OCI-LY7 (cell line): ENCODE measurements at regions not wholly inside any gene's neighbourhood (a gene's known extent, or its start where the extent isn't known, plus 50 kb on each side); places are given as distances from the start of the nearest gene placed in this dataset.

Source experiments
- BruUV-seq: library from RNA; stranded (reverse); fragments of 400-500 nt; replicated peaks from 2 replicates; lab custom pipeline; 2021; lab: Mats Ljungman, UMichigan
- CTCF ChIA-PET: fragments of 300-600 bp; sonication (Branson Sonifier 250); formaldehyde crosslinking; loops from one replicate; lab custom pipeline; 2022; ENCODE audit warnings: antibody characterized with exemption; ENCODE audit not compliant: unreplicated experiment; lab: Charles Lee
- POLR2A ChIA-PET: fragments of 300-600 bp; sonication (Branson Sonifier 250); formaldehyde crosslinking; loops from one replicate; lab custom pipeline; 2022; ENCODE audit warnings: antibody characterized with exemption; lab: Charles Lee
- DNase-seq: peaks from one replicate; pipeline ENCODE4 v3.0.0-alpha.2; 2015; ENCODE audit warnings: low spot score
- H2AFZ ChIP-seq: fragments of 200-600 bp; sonication (generic), shearing (Covaris generic); 2 replicates; pipeline ENCODE4 v1.6.1; 2014; ENCODE audit warnings: mild to moderate bottlenecking, antibody characterized with exemption, low read length, moderate library complexity
- H3K27ac ChIP-seq: fragments of 200-600 bp; sonication (generic); 2 replicates; pipeline ENCODE4 v1.5.1; 2014; ENCODE audit warnings: mixed run types, low read depth, mild to moderate bottlenecking, moderate library complexity, low read length, inconsistent platforms; ENCODE audit not compliant: poor library complexity, severe bottlenecking
- H3K36me3 ChIP-seq: fragments of 200-600 bp; sonication (generic); 2 replicates; pipeline ENCODE4 v1.6.1; 2014; ENCODE audit warnings: mild to moderate bottlenecking, antibody characterized with exemption, low read length, moderate library complexity, mixed read lengths; ENCODE audit not compliant: insufficient read depth
- H3K4me1 ChIP-seq: fragments of 200-600 bp; sonication (generic); 2 replicates; pipeline ENCODE4 v1.5.1; 2014; ENCODE audit warnings: mild to moderate bottlenecking, low read length; ENCODE audit not compliant: insufficient read depth, poor library complexity, severe bottlenecking
- H3K4me2 ChIP-seq: fragments of 200-600 bp; sonication (generic); 2 replicates; pipeline ENCODE4 v1.6.1; 2014; ENCODE audit warnings: mild to moderate bottlenecking, low read length
- H3K4me3 ChIP-seq: fragments of 200-600 bp; sonication (generic); 2 replicates; pipeline ENCODE4 v1.5.1; 2014; ENCODE audit warnings: mild to moderate bottlenecking, low read depth, low read length; ENCODE audit not compliant: poor library complexity, severe bottlenecking
- H3K79me2 ChIP-seq: fragments of 200-600 bp; sonication (generic); 2 replicates; pipeline ENCODE4 v1.6.1; 2016; ENCODE audit warnings: low read depth, mild to moderate bottlenecking, low read length, moderate library complexity, mixed read lengths; ENCODE audit not compliant: insufficient read depth
- H3K9me2 ChIP-seq: fragments of 200-600 bp; sonication (generic); 2 replicates; pipeline ENCODE4 v1.6.1; 2016; ENCODE audit warnings: mild to moderate bottlenecking, low read length, mixed read lengths; ENCODE audit not compliant: insufficient read depth
- H3K9me3 ChIP-seq: fragments of 200-600 bp; sonication (generic); 2 replicates; pipeline ENCODE4 v1.6.1; 2014; ENCODE audit warnings: mild to moderate bottlenecking, mixed run types, low read length, mixed read lengths
- H4K20me1 ChIP-seq: fragments of 200-600 bp; sonication (generic); 2 replicates; pipeline ENCODE4 v1.6.1; 2014; ENCODE audit warnings: mild to moderate bottlenecking, antibody characterized with exemption, low read length, moderate library complexity, mixed read lengths; ENCODE audit not compliant: insufficient read depth
- EZH2phosphoT487 ChIP-seq: fragments of 200-600 bp; sonication (generic); IDR thresholded peaks from 2 replicates; pipeline ENCODE4 v1.6.1; 2018; ENCODE audit warnings: low read depth, borderline replicate concordance, mild to moderate bottlenecking, mixed run types, antibody characterized with exemption, low read length, moderate library complexity, mixed read lengths
- intact Hi-C: fragments of 100-400 bp; cut with micrococcal nuclease; formaldehyde crosslinking; loops from one replicate; pipeline ENCODE4 v1.10.0; 2022; ENCODE audit not compliant: unreplicated experiment
- TF ChIP-seq, protein P1 (sequence below): fragments of 200-600 bp; sonication (generic); conservative IDR thresholded peaks from 2 replicates; pipeline ENCODE4 v1.5.1; 2014; ENCODE audit warnings: mild to moderate bottlenecking, antibody characterized with exemption, low read length, moderate library complexity, mixed read lengths

DNA sequence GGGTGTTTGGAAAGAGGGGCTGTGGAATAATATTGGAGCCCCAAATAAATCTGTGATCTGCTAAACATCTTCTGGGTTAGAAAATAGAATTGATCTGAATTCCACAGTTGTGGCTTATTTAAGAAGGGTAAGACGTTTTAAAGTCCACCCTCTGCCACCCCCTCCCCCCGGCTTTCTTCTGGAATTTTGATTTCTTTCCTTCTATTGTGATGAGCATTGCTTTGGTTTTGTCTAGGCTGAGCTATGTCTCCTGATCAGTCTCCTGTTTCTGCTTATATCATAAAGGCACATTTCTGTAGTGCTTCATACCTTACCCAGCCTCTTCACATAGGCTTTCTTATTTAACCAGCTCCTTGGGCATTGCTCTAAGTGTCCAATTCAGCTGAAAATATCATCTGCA lies 77.3 kb upstream of the SLC38A2 start:
- Histone ChIP-seq H3K4me2 (no peak overlapping the region), H3K36me3 (no peaks in the 10 kb centered on the region), H3K79me2 (no peaks in the 10 kb centered on the region), H3K9me3 (no peaks in the 10 kb centered on the region), H4K20me1 (no peaks in the 10 kb centered on the region), H3K4me3 (no peak overlapping the region), H3K9me2 (no peaks in the 10 kb centered on the region), H3K4me1 (no peaks in the 10 kb centered on the region), H3K27ac (no peak overlapping the region), H2AFZ (no peak overlapping the region)
- POLR2A ChIA-PET = interaction anchor here (0.6 to 0.7 kb wide), 2 partner anchors 36 to 595 kb away, joined by 3 to 5 read pairs; no protein-coding TSS in a partner anchor
- CTCF ChIA-PET = no interaction called here
- intact Hi-C loops = no loop called here
- BruUV-seq = no TSS peak
- TF ChIP-seq, protein P1, sequence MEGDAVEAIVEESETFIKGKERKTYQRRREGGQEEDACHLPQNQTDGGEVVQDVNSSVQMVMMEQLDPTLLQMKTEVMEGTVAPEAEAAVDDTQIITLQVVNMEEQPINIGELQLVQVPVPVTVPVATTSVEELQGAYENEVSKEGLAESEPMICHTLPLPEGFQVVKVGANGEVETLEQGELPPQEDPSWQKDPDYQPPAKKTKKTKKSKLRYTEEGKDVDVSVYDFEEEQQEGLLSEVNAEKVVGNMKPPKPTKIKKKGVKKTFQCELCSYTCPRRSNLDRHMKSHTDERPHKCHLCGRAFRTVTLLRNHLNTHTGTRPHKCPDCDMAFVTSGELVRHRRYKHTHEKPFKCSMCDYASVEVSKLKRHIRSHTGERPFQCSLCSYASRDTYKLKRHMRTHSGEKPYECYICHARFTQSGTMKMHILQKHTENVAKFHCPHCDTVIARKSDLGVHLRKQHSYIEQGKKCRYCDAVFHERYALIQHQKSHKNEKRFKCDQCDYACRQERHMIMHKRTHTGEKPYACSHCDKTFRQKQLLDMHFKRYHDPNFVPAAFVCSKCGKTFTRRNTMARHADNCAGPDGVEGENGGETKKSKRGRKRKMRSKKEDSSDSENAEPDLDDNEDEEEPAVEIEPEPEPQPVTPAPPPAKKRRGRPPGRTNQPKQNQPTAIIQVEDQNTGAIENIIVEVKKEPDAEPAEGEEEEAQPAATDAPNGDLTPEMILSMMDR = no peak
- no peak for TF ChIP-seq EZH2phosphoT487
- DNase-seq = no peak

DNA sequence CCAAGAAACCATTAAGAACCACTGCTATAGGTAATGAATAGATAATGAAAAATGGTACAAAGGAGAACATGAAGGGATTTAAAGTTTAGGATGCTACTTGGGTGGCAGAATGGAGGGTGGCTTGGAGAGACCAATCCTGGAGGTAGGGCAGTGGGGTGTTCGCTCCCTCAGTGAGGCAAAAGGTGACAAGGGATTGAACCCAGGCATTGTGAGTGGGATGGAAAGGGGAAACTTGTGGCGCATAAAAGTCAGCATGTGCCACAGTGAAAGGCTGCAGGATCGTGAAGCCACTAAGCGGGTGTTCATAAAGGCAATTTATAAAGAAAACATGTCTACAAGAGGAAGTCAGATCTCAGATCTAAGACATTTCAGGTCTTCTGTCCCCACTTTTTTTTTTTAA lies 76.7 kb upstream of the SLC38A2 start:
- no peaks in the 10 kb centered on the region for H4K20me1 ChIP-seq
- BruUV-seq = no TSS peak
- TF ChIP-seq EZH2phosphoT487 = no peak
- TF ChIP-seq, protein P1 = no peak

DNA sequence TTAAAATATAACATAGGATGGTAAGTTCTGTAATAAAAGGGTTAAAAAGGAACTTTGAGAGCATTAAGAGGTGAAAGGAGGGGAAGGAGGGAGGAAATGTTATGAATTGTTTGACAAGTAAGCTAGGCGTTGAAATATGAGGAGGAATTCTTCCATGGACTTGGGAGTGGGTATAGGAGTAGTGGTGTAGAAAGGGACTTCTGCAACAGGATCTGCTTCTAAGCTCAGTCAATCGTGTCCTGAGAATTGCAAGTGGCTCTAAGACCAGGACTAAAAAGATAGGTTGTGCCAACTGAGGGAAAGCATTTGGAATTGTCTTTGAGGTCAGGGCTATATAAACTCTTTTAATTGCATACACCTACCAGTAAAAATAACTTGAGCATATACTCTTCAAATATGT lies 74.1 kb upstream of the SLC38A2 start:
- TF ChIP-seq EZH2phosphoT487 = no peak
- TF ChIP-seq, protein P1 = no peak
- Histone ChIP-seq H3K9me3 (no peaks in the 10 kb centered on the region), H3K36me3 (no peaks in the 10 kb centered on the region), H3K4me2 (no peak overlapping the region), H3K27ac (no peak overlapping the region), H3K79me2 (no peaks in the 10 kb centered on the region), H3K4me1 (no peaks in the 10 kb centered on the region), H4K20me1 (no peaks in the 10 kb centered on the region), H2AFZ (no peak overlapping the region), H3K4me3 (no peak overlapping the region), H3K9me2 (no peaks in the 10 kb centered on the region)
- ChIA-PET POLR2A (no interaction called here), CTCF (no interaction called here)
- DNase-seq = no peak
- BruUV-seq = no TSS peak
- intact Hi-C loops = no loop called here

More for the DNA sequence above, 76.7 kb upstream of the SLC38A2 start:
- POLR2A ChIA-PET = interaction anchor here (0.5 kb wide), 1 partner anchor 40 kb away, joined by 3 read pairs; no protein-coding TSS in a partner anchor
- Histone ChIP-seq H3K27ac (no peak overlapping the region), H2AFZ (no peak overlapping the region), H3K36me3 (no peaks in the 10 kb centered on the region), H3K9me3 (no peaks in the 10 kb centered on the region), H3K4me2 (no peak overlapping the region), H3K4me1 (no peaks in the 10 kb centered on the region), H3K79me2 (no peaks in the 10 kb centered on the region), H3K4me3 (no peak overlapping the region), H3K9me2 (no peaks in the 10 kb centered on the region)
- DNase-seq = no peak
- intact Hi-C loops = no loop called here
- CTCF ChIA-PET = no interaction called here
